H9 (cell line): ENCODE measurements at regions not wholly inside any gene's neighbourhood (a gene's known extent, or its start where the extent isn't known, plus 50 kb on each side); places are given as distances from the start of the nearest gene placed in this dataset.

ENCODE experiments used
- DNase-seq: peaks from one replicate; pipeline ENCODE4 v3.0.0-alpha.2; 2017
- H2AFZ ChIP-seq: one replicate; pipeline ENCODE4 v1.6.1; 2013; ENCODE audit warnings: mild to moderate bottlenecking, low read length, control low read depth, moderate library complexity
- H2AK5ac ChIP-seq: 2 replicates; pipeline ENCODE4 v1.6.1; 2013; ENCODE audit warnings: low read length, control low read depth, mixed read lengths; ENCODE audit not compliant: insufficient read length
- H2BK120ac ChIP-seq: one replicate; pipeline ENCODE4 v1.6.1; 2013; ENCODE audit warnings: low read depth, mild to moderate bottlenecking, low read length, control low read depth, inconsistent platforms; ENCODE audit not compliant: poor library complexity, severe bottlenecking
- H2BK12ac ChIP-seq: 2 replicates; pipeline ENCODE4 v1.6.1; 2013; ENCODE audit warnings: low read length, control low read depth, mixed read lengths, low read depth; ENCODE audit not compliant: insufficient read length
- H2BK15ac ChIP-seq: 2 replicates; pipeline ENCODE4 v1.6.1; 2013; ENCODE audit warnings: low read depth, low read length, control low read depth
- H2BK20ac ChIP-seq: one replicate; pipeline ENCODE4 v1.6.1; 2013; ENCODE audit warnings: low read depth, mild to moderate bottlenecking, low read length, control low read depth, inconsistent platforms; ENCODE audit not compliant: poor library complexity, severe bottlenecking
- H2BK5ac ChIP-seq: 2 replicates; pipeline ENCODE4 v1.6.1; 2013; ENCODE audit warnings: low read length, control low read depth, mixed read lengths; ENCODE audit not compliant: insufficient read length
- H3K14ac ChIP-seq: 2 replicates; pipeline ENCODE4 v1.6.1; 2013; ENCODE audit warnings: low read length, control low read depth; ENCODE audit not compliant: insufficient read depth
- H3K18ac ChIP-seq: 2 replicates; pipeline ENCODE4 v1.6.1; 2013; ENCODE audit warnings: low read depth, mild to moderate bottlenecking, mixed read lengths, low read length, control low read depth; ENCODE audit not compliant: insufficient read length
- H3K23ac ChIP-seq: 2 replicates; pipeline ENCODE4 v1.6.1; 2013; ENCODE audit warnings: low read length, control low read depth, mixed read lengths, low read depth; ENCODE audit not compliant: insufficient read length
- H3K23me2 ChIP-seq: 2 replicates; pipeline ENCODE4 v1.6.1; 2013; ENCODE audit warnings: low read depth, mild to moderate bottlenecking, mixed read lengths, low read length, control low read depth; ENCODE audit not compliant: insufficient read length, poor library complexity, severe bottlenecking
- H3K27ac ChIP-seq: 2 replicates; pipeline ENCODE4 v1.5.1; 2013; ENCODE audit warnings: low read length, control low read depth, mixed read lengths, low read depth; ENCODE audit not compliant: insufficient read length
- H3K27me3 ChIP-seq: 2 replicates; pipeline ENCODE4 v1.6.1; 2013; ENCODE audit warnings: low read length, control low read depth, inconsistent platforms; ENCODE audit not compliant: insufficient read depth
- H3K4ac ChIP-seq: 2 replicates; pipeline ENCODE4 v1.6.1; 2013; ENCODE audit warnings: low read depth, mild to moderate bottlenecking, control low read depth, inconsistent platforms, low read length, moderate library complexity
- H3K4me1 ChIP-seq: 2 replicates; pipeline ENCODE4 v1.6.1; 2013; ENCODE audit warnings: low read length, control low read depth, inconsistent platforms; ENCODE audit not compliant: insufficient read depth
- H3K4me2 ChIP-seq: 2 replicates; pipeline ENCODE4 v1.6.1; 2013; ENCODE audit warnings: low read length, control low read depth, mixed read lengths; ENCODE audit not compliant: insufficient read length, insufficient read depth
- H3K56ac ChIP-seq: 2 replicates; pipeline ENCODE4 v1.6.1; 2013; ENCODE audit warnings: low read depth, mild to moderate bottlenecking, mixed read lengths, low read length, control low read depth; ENCODE audit not compliant: insufficient read length
- H3K79me1 ChIP-seq: 2 replicates; pipeline ENCODE4 v1.6.1; 2013; ENCODE audit warnings: low read depth, mild to moderate bottlenecking, moderate library complexity, low read length, control low read depth, inconsistent platforms; ENCODE audit not compliant: insufficient read depth, poor library complexity, severe bottlenecking
- H3K79me2 ChIP-seq: 2 replicates; pipeline ENCODE4 v1.6.1; 2013; ENCODE audit warnings: low read length, control low read depth, inconsistent platforms; ENCODE audit not compliant: insufficient read depth
- H3K9ac ChIP-seq: 2 replicates; pipeline ENCODE4 v1.6.1; 2013; ENCODE audit warnings: low read length, control low read depth, mixed read lengths; ENCODE audit not compliant: insufficient read length; ENCODE audit errors: extremely low read depth
- H3K9me3 ChIP-seq: one replicate; pipeline ENCODE4 v1.6.1; 2013; ENCODE audit warnings: low read depth, low read length, inconsistent platforms; ENCODE audit not compliant: control insufficient read depth
- H3T11ph ChIP-seq: one replicate; pipeline ENCODE4 v1.6.1; 2013; ENCODE audit warnings: mild to moderate bottlenecking, low read length, control low read depth, inconsistent platforms
- H4K20me1 ChIP-seq: one replicate; pipeline ENCODE4 v1.6.1; 2013; ENCODE audit not compliant: control insufficient read depth, insufficient read length, insufficient read depth
- H4K5ac ChIP-seq: 2 replicates; pipeline ENCODE4 v1.6.1; 2013; ENCODE audit warnings: low read depth, mild to moderate bottlenecking, mixed read lengths, low read length, control low read depth; ENCODE audit not compliant: insufficient read length
- H4K8ac ChIP-seq: replicated peaks from 2 replicates; pipeline ENCODE4 v1.6.1; 2013; ENCODE audit warnings: low read length, control low read depth, mixed read lengths, low read depth; ENCODE audit not compliant: insufficient read length
- H4K91ac ChIP-seq: 2 replicates; pipeline ENCODE4 v1.6.1; 2013; ENCODE audit warnings: low read depth, mild to moderate bottlenecking, moderate library complexity, mixed read lengths, low read length, control low read depth; ENCODE audit not compliant: insufficient read length
- H3K27ac Mint-ChIP-seq, 3 experiments: 2 replicates in 2 of 3; 3 replicates in 1 of 3; pipeline ENCODE4 v1.8.0; 2020 to 2021; ENCODE audit warnings: mixed read lengths in 3 of 3, mild to moderate bottlenecking in 1 of 3, moderate library complexity in 1 of 3
- H3K27me3 Mint-ChIP-seq: 2 replicates; pipeline ENCODE4 v1.8.0; 2021; ENCODE audit warnings: low read depth, mild to moderate bottlenecking, moderate library complexity, mixed read lengths
- H3K36me3 Mint-ChIP-seq, 3 experiments: 2 replicates in 2 of 3; 3 replicates in 1 of 3; pipeline ENCODE4 v1.8.0; 2020 to 2021; ENCODE audit warnings: low read depth in 3 of 3, mixed read lengths in 3 of 3; ENCODE audit not compliant: insufficient read depth in 1 of 3
- H3K4me1 Mint-ChIP-seq, 2 experiments: 2 replicates each; pipeline ENCODE4 v1.8.0; 2020; ENCODE audit warnings: mixed read lengths in 2 of 2
- H3K4me3 Mint-ChIP-seq, 2 experiments: 2 replicates in 1 of 2; 3 replicates in 1 of 2; pipeline ENCODE4 v1.8.0; 2020 to 2021; ENCODE audit warnings: mild to moderate bottlenecking in 2 of 2, mixed read lengths in 2 of 2, moderate library complexity in 1 of 2
- H3K9me3 Mint-ChIP-seq, 2 experiments: 2 replicates in 1 of 2; 3 replicates in 1 of 2; pipeline ENCODE4 v1.8.0; 2020; ENCODE audit warnings: mild to moderate bottlenecking in 2 of 2, mixed read lengths in 2 of 2, moderate library complexity in 1 of 2
- CTCF ChIP-seq: fragments of 200-600 bp; sonication (generic); conservative IDR thresholded peaks from 3 replicates; pipeline ENCODE4 v1.8.0; 2021; ENCODE audit warnings: antibody characterized with exemption, mild to moderate bottlenecking
- WGBS: extraction: QIAGEN DNeasy Blood & Tissue Kit; methylation state at CpG from one replicate; pipeline ENCODE4 v1.1.7; 2013; ENCODE audit warnings: missing lambda C conversion rate, low lambda C conversion rate, mixed read lengths; ENCODE audit not compliant: insufficient read length; ENCODE audit errors: extremely low coverage; 5-methylcytosine and 5-hydroxymethylcytosine counted together

- no peaks in the 10 kb centered on the region for H3K79me2 ChIP-seq
- H3K27ac ChIP-seq, result no peak overlapping the region
- no peaks in the 10 kb centered on the region for H3K23me2 ChIP-seq
- Mint-ChIP-seq H3K4me3 (no peak overlapping the region), H3K27me3 (peaks cover 2% of the 10 kb centered on the region; the same call in 1 of the 2 replicates), H3K27ac (no peak overlapping the region), H3K36me3 (peaks cover 0 to 5% (median 2%) of the 10 kb centered on the region in 3 experiments; a peak in 6 of 7 replicates), H3K4me1 (peaks cover 30 to 35% of the 10 kb centered on the region in 2 experiments), H3K9me3 (peaks cover 8 to 23% of the 10 kb centered on the region in 2 experiments; a peak in 4 of 5 replicates)
- H3K18ac ChIP-seq, result no peak overlapping the region
- H3K9ac ChIP-seq, result no peak overlapping the region
- H2BK15ac ChIP-seq, result no peak overlapping the region
- H2BK20ac ChIP-seq, result no peak overlapping the region
- no peak overlapping the region for H2BK120ac ChIP-seq
- no peak for TF ChIP-seq CTCF
- H3K27me3 ChIP-seq, result no peaks in the 10 kb centered on the region
- DNase-seq, result no peak
- no peak overlapping the region for H3K14ac ChIP-seq
- no peak overlapping the region for H2BK5ac ChIP-seq
- no peak overlapping the region for H2AFZ ChIP-seq
- H3K4me1 ChIP-seq, result no peaks in the 10 kb centered on the region; the same call in 1 of the 2 replicates
- WGBS, result no CpG with 5 or more reads among the region's 5 CpGs
- H3T11ph ChIP-seq, result no peak overlapping the region
- H3K23ac ChIP-seq, result no peak overlapping the region
- H3K56ac ChIP-seq, result no peak overlapping the region
- H4K5ac ChIP-seq, result no peak overlapping the region
- H4K8ac ChIP-seq, result no peak overlapping the region
- no peaks in the 10 kb centered on the region for H3K79me1 ChIP-seq
- H3K4ac ChIP-seq, result no peak overlapping the region
- H4K20me1 ChIP-seq, result no peaks in the 10 kb centered on the region
- H3K4me2 ChIP-seq, result no peak overlapping the region
- no peak overlapping the region for H4K91ac ChIP-seq
- H2BK12ac ChIP-seq, result no peak overlapping the region
- H2AK5ac ChIP-seq, result no peak overlapping the region
- H3K9me3 ChIP-seq, result no peaks in the 10 kb centered on the region
These were observed 182.1 kb upstream of the NAMPT start for GRCh38 chr7:106466867-106467266.
